B cell (primary cell): ENCODE measurements at regions not wholly inside any gene's neighbourhood (a gene's known extent, or its start where the extent isn't known, plus 50 kb on each side); places are given as distances from the start of the nearest gene placed in this dataset.

Experiments used
- ATAC-seq: fragments of 200-7000 bp; cut with Tn5 transposase; one replicate; pipeline ENCODE4 v1.10.0; 2021; ENCODE audit warnings: low read depth, mild to moderate bottlenecking, moderate number of reproducible peaks, moderate library complexity
- CTCF ChIA-PET: fragments of 350-600 bp; sonication (Branson Sonifier 250); formaldehyde crosslinking; loops from one replicate; lab custom pipeline; 2021; ENCODE audit warnings: antibody characterized with exemption, inconsistent platforms; lab: Charles Lee
- POLR2A ChIA-PET: fragments of 350-600 bp; sonication (Branson Sonifier 250); formaldehyde crosslinking; loops from one replicate; lab custom pipeline; 2021; ENCODE audit warnings: antibody characterized with exemption; lab: Charles Lee
- DNase-seq: peaks from one replicate; pipeline ENCODE4 v3.0.0; 2013
- H2AFZ ChIP-seq: 2 replicates; pipeline ENCODE4 v1.6.1; 2012; ENCODE audit warnings: mild to moderate bottlenecking, low read depth, low read length; ENCODE audit not compliant: insufficient read depth, poor library complexity, severe bottlenecking
- H3K27ac ChIP-seq, 2 donors: 1 replicate in 1 of 2; 2 replicates in 1 of 2; pipeline ENCODE4 v1.5.1; 2012 to 2013; ENCODE audit warnings: low read length in 2 of 2, mild to moderate bottlenecking in 2 of 2, moderate library complexity in 1 of 2
- H3K27me3 ChIP-seq, 4 experiments: fragments of 200-600 bp in 1 of 4; sonication (generic) in 1 of 4; replicated peaks in 1 of 4; 1 replicate in 2 of 4; 2 replicates in 2 of 4; pipeline versions ENCODE4 v1.6.1 to v1.7.0; 2013 to 2016; ENCODE audit warnings: low read length in 3 of 4, mild to moderate bottlenecking in 2 of 4, mixed read lengths in 1 of 4, moderate library complexity in 1 of 4; ENCODE audit not compliant: insufficient read depth in 4 of 4, control insufficient read depth in 3 of 4; ENCODE audit errors: control extremely low read depth in 1 of 4
- H3K36me3 ChIP-seq, 2 experiments: replicated peaks in 1 of 2; 1 replicate in 1 of 2; 2 replicates in 1 of 2; pipeline versions ENCODE4 v1.6.1 to v1.7.1; 2013; ENCODE audit warnings: low read length in 1 of 2; ENCODE audit not compliant: insufficient read depth in 2 of 2, control insufficient read depth in 1 of 2; ENCODE audit errors: control extremely low read depth in 1 of 2, extremely low read depth in 1 of 2
- H3K4me1 ChIP-seq, 2 donors: fragments of 200-600 bp in 1 of 2; sonication (generic) in 1 of 2; 1 replicate in 1 of 2; 2 replicates in 1 of 2; pipeline versions ENCODE4 v1.5.1 to v1.6.1; 2013 to 2017; ENCODE audit warnings: low read length in 2 of 2; ENCODE audit not compliant: control insufficient read depth in 2 of 2, insufficient read depth in 2 of 2
- H3K4me2 ChIP-seq: replicated peaks from 2 replicates; pipeline ENCODE3; 2012; ENCODE audit warnings: mild to moderate bottlenecking, low read depth, low read length; ENCODE audit not compliant: poor library complexity, severe bottlenecking
- H3K4me3 ChIP-seq, 5 experiments: fragments of 200-600 bp in 1 of 5; sonication (generic) in 1 of 5; 1 replicate in 3 of 5; 2 replicates in 2 of 5; pipeline versions ENCODE4 v1.5.1 to v1.7.0; 2011 to 2016; ENCODE audit warnings: low read length in 4 of 5, mild to moderate bottlenecking in 4 of 5, low read depth in 2 of 5, control low read depth in 1 of 5, moderate library complexity in 1 of 5; ENCODE audit not compliant: insufficient read depth in 1 of 5; ENCODE audit errors: control extremely low read depth in 1 of 5, extremely low read depth in 1 of 5
- H3K79me2 ChIP-seq: fragments of 200-600 bp; sonication (generic); one replicate; pipeline ENCODE4 v1.6.0; 2016; ENCODE audit warnings: low read length; ENCODE audit not compliant: control insufficient read depth, insufficient read depth
- H3K9ac ChIP-seq: fragments of 200-600 bp; sonication (generic); 2 replicates; pipeline ENCODE4 v1.6.1; 2017; ENCODE audit warnings: mild to moderate bottlenecking, low read length, moderate library complexity
- H3K9me3 ChIP-seq, 3 donors: one replicate each; pipeline versions ENCODE4 v1.6.1 to v1.7.1; 2013; ENCODE audit warnings: low read length in 2 of 3; ENCODE audit not compliant: control insufficient read depth in 2 of 3, insufficient read depth in 1 of 3; ENCODE audit errors: control extremely low read depth in 1 of 3
- H4K20me1 ChIP-seq: 2 replicates; pipeline ENCODE4 v1.6.0; 2012; ENCODE audit warnings: mild to moderate bottlenecking, low read length; ENCODE audit not compliant: insufficient read depth, control insufficient read depth, poor library complexity, severe bottlenecking
- H3K27ac Mint-ChIP-seq: one replicate; pipeline ENCODE4 v1.8.0; 2021; ENCODE audit warnings: mixed read lengths
- H3K27me3 Mint-ChIP-seq: one replicate; pipeline ENCODE4 v1.8.0; 2021; ENCODE audit warnings: mixed read lengths
- H3K4me1 Mint-ChIP-seq: one replicate; pipeline ENCODE4 v1.8.0; 2021; ENCODE audit warnings: mixed read lengths
- H3K4me3 Mint-ChIP-seq: one replicate; pipeline ENCODE4 v1.8.0; 2021; ENCODE audit warnings: mixed read lengths
- H3K9me3 Mint-ChIP-seq: one replicate; pipeline ENCODE4 v1.8.0; 2022; ENCODE audit warnings: mixed read lengths; ENCODE audit not compliant: insufficient read depth
- CTCF ChIP-seq: fragments of 200-600 bp; IDR thresholded peaks from one replicate; pipeline ENCODE4 v1.8.0; 2022; ENCODE audit warnings: antibody characterized with exemption, mild to moderate bottlenecking
- EZH2 ChIP-seq: IDR thresholded peaks from 2 replicates; pipeline ENCODE4 v1.6.1; 2012; ENCODE audit warnings: borderline replicate concordance, low read depth, mild to moderate bottlenecking, moderate library complexity, low read length; ENCODE audit not compliant: insufficient read depth, poor library complexity, severe bottlenecking
- WGBS: methylation state at CpG from one replicate; pipeline ENCODE4 v1.1.5; 2013; ENCODE audit warnings: missing lambda C conversion rate; ENCODE audit not compliant: insufficient coverage; 5-methylcytosine and 5-hydroxymethylcytosine counted together
- intact Hi-C: fragments of 100-400 bp; cut with micrococcal nuclease; formaldehyde crosslinking; loops from one replicate; pipeline ENCODE4 v1.10.0; 2022

- TF ChIP-seq CTCF, result no peak
- TF ChIP-seq EZH2, result no peak
- Histone ChIP-seq H4K20me1 (no peaks in the 10 kb centered on the region), H3K27me3 (no peaks in the 10 kb centered on the region), H3K9ac (no peak overlapping the region), H3K9me3 (no peaks in the 10 kb centered on the region), H3K27ac (no peak overlapping the region), H3K4me2 (no peak overlapping the region), H3K4me1 (no peaks in the 10 kb centered on the region), H2AFZ (no peak overlapping the region), H3K4me3 (no peak overlapping the region), H3K36me3 (no peaks in the 10 kb centered on the region), H3K79me2 (no peaks in the 10 kb centered on the region)
- no peak for DNase-seq
- Mint-ChIP-seq H3K4me3 (no peak overlapping the region), H3K4me1 (no peaks in the 10 kb centered on the region), H3K9me3 (no peaks in the 10 kb centered on the region), H3K27ac (no peak overlapping the region), H3K27me3 (no peaks in the 10 kb centered on the region)
- CTCF ChIA-PET, result no interaction called here
- intact Hi-C loops, result no loop called here
- ATAC-seq, result no peak
- no CpG with 5 or more reads among the region's 1 CpG for WGBS
- POLR2A ChIA-PET, result no interaction called here
Measured at GRCh38 chr11:23923357-23923756, 573.5 kb upstream of the LUZP2 start.

- H3K27ac Mint-ChIP-seq, result no peak overlapping the region
- no peaks in the 10 kb centered on the region for H3K27me3 Mint-ChIP-seq
- TF ChIP-seq CTCF (no peak), EZH2 (no peak)
- H4K20me1 ChIP-seq, result no peaks in the 10 kb centered on the region
- H3K4me2 ChIP-seq, result no peak overlapping the region
- POLR2A ChIA-PET, result no interaction called here
- no peaks in the 10 kb centered on the region for H3K9me3 Mint-ChIP-seq
- H3K4me1 ChIP-seq, result no peaks in the 10 kb centered on the region
- DNase-seq (no peak), ATAC-seq (no peak)
- CTCF ChIA-PET, result no interaction called here
- no peak overlapping the region for H2AFZ ChIP-seq
- H3K4me3 Mint-ChIP-seq, result no peak overlapping the region
- H3K4me3 ChIP-seq, result no peak overlapping the region
- H3K9ac ChIP-seq, result no peak overlapping the region
- H3K4me1 Mint-ChIP-seq, result no peaks in the 10 kb centered on the region
- intact Hi-C loops, result no loop called here
- H3K36me3 ChIP-seq, result no peaks in the 10 kb centered on the region
- WGBS, result no CpG with 5 or more reads among the region's 1 CpG
- H3K9me3 ChIP-seq, result no peaks in the 10 kb centered on the region
- no peaks in the 10 kb centered on the region for H3K79me2 ChIP-seq
- H3K27ac ChIP-seq, result no peak overlapping the region
- no peaks in the 10 kb centered on the region for H3K27me3 ChIP-seq
Measured at GRCh38 chr11:23924226-23924625, 572.6 kb upstream of the LUZP2 start.
